ENCODE measurements at regions not wholly inside any gene's neighbourhood (a gene's known extent, or its start where the extent isn't known, plus 50 kb on each side); places are given as distances from the start of the nearest gene placed in this dataset.

DNA sequence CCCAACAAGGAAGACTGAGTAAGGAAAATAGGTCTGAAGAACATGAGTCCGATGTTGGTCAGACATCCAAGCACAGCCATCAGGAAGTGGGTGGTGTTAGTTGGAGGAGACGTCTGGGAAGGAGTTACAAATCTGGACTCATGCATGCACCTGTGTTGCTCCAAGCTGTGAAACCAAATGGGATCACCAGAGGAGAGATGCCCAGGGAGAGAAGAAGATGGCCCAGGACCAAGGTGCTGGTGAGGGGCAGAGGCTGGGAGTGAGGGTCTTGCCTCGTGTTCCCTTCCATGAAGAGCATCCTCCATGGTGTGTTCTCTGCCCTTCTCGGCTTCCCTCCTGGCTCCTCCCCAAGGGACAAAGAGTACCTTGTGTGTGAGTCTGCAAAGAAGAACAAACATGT is 405.6 kb downstream of the NPHP4 start:
- no peak for TF ChIP-seq CTCF (IDR thresholded peaks at IDR 0.05 in 2 of 3, conservative IDR thresholded peaks at IDR 0.05 in 1 of 3; ENCODE audit: borderline replicate concordance in 1 of 3, insufficient read depth in 1 of 3, low read depth in 2 of 3, low read length in 2 of 3)
- no peak for TF ChIP-seq POLR2A (IDR thresholded peaks at IDR 0.05; ENCODE audit: borderline replicate concordance, extremely low read depth, insufficient read depth, insufficient read length)
- no peak for TF ChIP-seq CEBPB (IDR thresholded peaks at IDR 0.05; ENCODE audit: low read depth)

All from HCT116 (cell line).